ENCODE measurements at regions not wholly inside any gene's neighbourhood (a gene's known extent, or its start where the extent isn't known, plus 50 kb on each side); places are given as distances from the start of the nearest gene placed in this dataset.

GRCh38 chr2:36246320-36246990, 109.1 kb upstream of the CRIM1 start:
- no peak overlapping the region for H3K4me3 ChIP-seq (replicated peaks; ENCODE audit: low read depth, low read length)

GRCh38 chr2:36245651-36246050, 109.9 kb upstream of the CRIM1 start:
- no peak for TF ChIP-seq CTCF (IDR thresholded peaks at IDR 0.05; ENCODE audit: insufficient read depth, low read length, poor library complexity, severe bottlenecking)
- Histone ChIP-seq H3K27me3 (replicated peaks; ENCODE audit: control insufficient read depth, insufficient read depth, low read length) (no peaks in the 10 kb centered on the region), H3K36me3 (ENCODE audit: control insufficient read depth, insufficient read depth, low read length) (no peaks in the 10 kb centered on the region), H3K4me3 (replicated peaks; ENCODE audit: low read depth, low read length) (no peak overlapping the region)
- DNase-seq (ENCODE audit: extremely low read depth, insufficient read length): no peak

More at GRCh38 chr2:36246320-36246990, 109.1 kb upstream of the CRIM1 start:
- DNase-seq (ENCODE audit: extremely low read depth, insufficient read length): peak; percentile 40
- TF ChIP-seq CTCF (IDR thresholded peaks at IDR 0.05; ENCODE audit: insufficient read depth, low read length, poor library complexity, severe bottlenecking): no peak
- Histone ChIP-seq H3K27me3 (replicated peaks; ENCODE audit: control insufficient read depth, insufficient read depth, low read length) (no peaks in the 10 kb centered on the region), H3K36me3 (ENCODE audit: control insufficient read depth, insufficient read depth, low read length) (no peaks in the 10 kb centered on the region)

- Histone ChIP-seq H3K4me3 (replicated peaks; ENCODE audit: low read depth, low read length) (no peak overlapping the region), H3K27me3 (replicated peaks; ENCODE audit: control insufficient read depth, insufficient read depth, low read length) (no peaks in the 10 kb centered on the region), H3K36me3 (ENCODE audit: control insufficient read depth, insufficient read depth, low read length) (no peaks in the 10 kb centered on the region)
- no peak for TF ChIP-seq CTCF (IDR thresholded peaks at IDR 0.05; ENCODE audit: insufficient read depth, low read length, poor library complexity, severe bottlenecking)
- no peak for DNase-seq (ENCODE audit: extremely low read depth, insufficient read length)
Observed at GRCh38 chr2:36238106-36238505, 117.5 kb upstream of the CRIM1 start.

GRCh38 chr2:36235882-36236281, 119.7 kb upstream of the CRIM1 start:
- Histone ChIP-seq H3K36me3 (ENCODE audit: control insufficient read depth, insufficient read depth, low read length) (no peaks in the 10 kb centered on the region), H3K27me3 (replicated peaks; ENCODE audit: control insufficient read depth, insufficient read depth, low read length) (no peaks in the 10 kb centered on the region), H3K4me3 (replicated peaks; ENCODE audit: low read depth, low read length) (no peak overlapping the region)
- TF ChIP-seq CTCF (IDR thresholded peaks at IDR 0.05; ENCODE audit: insufficient read depth, low read length, poor library complexity, severe bottlenecking): no peak
- no peak for DNase-seq (ENCODE audit: extremely low read depth, insufficient read length)

GRCh38 chr2:36235426-36235825, 120.2 kb upstream of the CRIM1 start:
- TF ChIP-seq CTCF (IDR thresholded peaks at IDR 0.05; ENCODE audit: insufficient read depth, low read length, poor library complexity, severe bottlenecking): no peak
- Histone ChIP-seq H3K36me3 (ENCODE audit: control insufficient read depth, insufficient read depth, low read length) (no peaks in the 10 kb centered on the region), H3K27me3 (replicated peaks; ENCODE audit: control insufficient read depth, insufficient read depth, low read length) (no peaks in the 10 kb centered on the region), H3K4me3 (replicated peaks; ENCODE audit: low read depth, low read length) (no peak overlapping the region)
- no peak for DNase-seq (ENCODE audit: extremely low read depth, insufficient read length)

GRCh38 chr2:36223259-36223658, 132.3 kb upstream of the CRIM1 start:
- no peak for TF ChIP-seq CTCF (IDR thresholded peaks at IDR 0.05; ENCODE audit: insufficient read depth, low read length, poor library complexity, severe bottlenecking)
- Histone ChIP-seq H3K36me3 (ENCODE audit: control insufficient read depth, insufficient read depth, low read length) (no peaks in the 10 kb centered on the region), H3K4me3 (replicated peaks; ENCODE audit: low read depth, low read length) (no peak overlapping the region), H3K27me3 (replicated peaks; ENCODE audit: control insufficient read depth, insufficient read depth, low read length) (no peaks in the 10 kb centered on the region)
- no peak for DNase-seq (ENCODE audit: extremely low read depth, insufficient read length)

All from GM06990 (cell line).